ENCODE measurements at regions not wholly inside any gene's neighbourhood (a gene's known extent, or its start where the extent isn't known, plus 50 kb on each side); places are given as distances from the start of the nearest gene placed in this dataset.

GRCh38 chr16:59108374-59108773 lies 374.3 kb upstream of the GOT2 start:
- TF ChIP-seq POLR2AphosphoS5 (IDR thresholded peaks at IDR 0.05) (no peak), CTCF (IDR thresholded peaks at IDR 0.05) (no peak), POLR2A (IDR thresholded peaks at IDR 0.05) (no peak), EP300 (IDR thresholded peaks at IDR 0.05) (no peak)

All from stomach (tissue), 4 donors.